HCT116 (cell line): ENCODE measurements at regions not wholly inside any gene's neighbourhood (a gene's known extent, or its start where the extent isn't known, plus 50 kb on each side); places are given as distances from the start of the nearest gene placed in this dataset.

ENCODE experiments used
- ATAC-seq: fragments of 200-7000 bp; cut with Tn5 transposase; 2 replicates; pipeline ENCODE4 v1.9.1; 2020; ENCODE audit warnings: mild to moderate bottlenecking, moderate library complexity
- BruUV-seq: library from RNA; stranded (reverse); fragments of 400-500 nt; replicated peaks from 2 replicates; lab custom pipeline; 2021; lab: Mats Ljungman, UMichigan
- CTCF ChIA-PET: fragments of 300-600 bp; sonication (Branson Sonifier 250); formaldehyde crosslinking; loops from one replicate; lab custom pipeline; 2021; ENCODE audit warnings: antibody characterized with exemption; lab: Charles Lee
- POLR2A ChIA-PET: fragments of 300-600, 350-600 bp; sonication (Branson Sonifier 250); formaldehyde crosslinking; loops from one replicate; lab custom pipeline; 2021; ENCODE audit warnings: antibody characterized with exemption; lab: Charles Lee
- RAD21 ChIA-PET, 2 experiments: fragments of 300-600 bp; sonication (Branson Sonifier 250); formaldehyde crosslinking; loops; one replicate each; lab custom pipeline; 2023; ENCODE audit warnings: low total read pairs in 2 of 2; ENCODE audit not compliant: uncharacterized antibody in 2 of 2, unreplicated experiment in 2 of 2, low non-redundant PET in 1 of 2; lab: Charles Lee
- DNase-seq: peaks from one replicate; pipeline ENCODE4 v3.0.0-alpha.2; 2010; ENCODE audit warnings: low read depth, low spot score
- H2AFZ ChIP-seq: fragments of 200-600 bp; shearing (Covaris generic), sonication (generic); 2 replicates; pipeline ENCODE4 v1.6.1; 2017; ENCODE audit warnings: low read depth, mixed run types, mixed read lengths, antibody characterized with exemption, low read length; ENCODE audit not compliant: poor library complexity, severe bottlenecking
- H3K27ac ChIP-seq: 2 replicates; pipeline ENCODE4 v1.5.1; 2012; ENCODE audit warnings: low read depth, low read length
- H3K27me3 ChIP-seq: fragments of 200-600 bp; sonication (generic); 2 replicates; pipeline ENCODE4 v1.6.1; 2016; ENCODE audit warnings: mixed run types, low read length, mixed read lengths; ENCODE audit not compliant: insufficient read depth
- H3K36me3 ChIP-seq, 2 experiments: fragments of 200-500 bp in 1 of 2; fragments of 200-600 bp in 1 of 2; sonication (Bioruptor generic) in 1 of 2; sonication (generic) in 1 of 2; 2 replicates each; pipeline versions ENCODE4 v1.5.1 to v1.6.1; 2014 to 2016; ENCODE audit warnings: low read length in 2 of 2, inconsistent platforms in 1 of 2, mixed read lengths in 1 of 2, mixed run types in 1 of 2; ENCODE audit not compliant: insufficient read depth in 2 of 2, control insufficient read depth in 1 of 2
- H3K4me1 ChIP-seq, 2 experiments: fragments of 200-600 bp in 1 of 2; sonication (generic) in 1 of 2; 2 replicates each; pipeline versions ENCODE4 v1.5.1 to v1.6.1; 2012 to 2017; ENCODE audit warnings: low read length in 2 of 2, inconsistent platforms in 1 of 2, mild to moderate bottlenecking in 1 of 2, mixed read lengths in 1 of 2, mixed run types in 1 of 2, moderate library complexity in 1 of 2; ENCODE audit not compliant: insufficient read depth in 2 of 2, control insufficient read depth in 1 of 2
- H3K4me2 ChIP-seq: fragments of 200-600 bp; sonication (generic); 2 replicates; pipeline ENCODE4 v1.6.1; 2017; ENCODE audit warnings: mixed run types, low read length, mixed read lengths
- H3K4me3 ChIP-seq, 2 experiments: fragments of 200-600 bp in 1 of 2; sonication (generic) in 1 of 2; replicated peaks in 1 of 2; 2 replicates each; pipeline ENCODE4 v1.5.1; 2011 to 2016; ENCODE audit warnings: low read length in 2 of 2, control low read depth in 1 of 2, low read depth in 1 of 2, mild to moderate bottlenecking in 1 of 2, mixed read lengths in 1 of 2, mixed run types in 1 of 2
- H3K79me2 ChIP-seq: fragments of 200-600 bp; sonication (generic); 2 replicates; pipeline ENCODE4 v1.6.1; 2017; ENCODE audit warnings: mild to moderate bottlenecking, mixed run types, low read length, moderate library complexity, mixed read lengths; ENCODE audit not compliant: insufficient read depth
- H3K9ac ChIP-seq: fragments of 200-600 bp; sonication (generic); 2 replicates; pipeline ENCODE4 v1.6.1; 2016; ENCODE audit warnings: low read length, mixed read lengths
- H3K9me2 ChIP-seq: fragments of 200-600 bp; sonication (generic), shearing (Covaris generic); 2 replicates; pipeline ENCODE4 v1.6.1; 2017; ENCODE audit warnings: mixed run types, mild to moderate bottlenecking, moderate library complexity; ENCODE audit not compliant: insufficient read depth
- H3K9me3 ChIP-seq, 2 experiments: fragments of 200-500 bp in 1 of 2; fragments of 200-600 bp in 1 of 2; sonication (Bioruptor generic) in 1 of 2; sonication (generic) in 1 of 2; 2 replicates each; pipeline ENCODE4 v1.6.1; 2014 to 2017; ENCODE audit warnings: low read length in 2 of 2, mixed read lengths in 2 of 2, inconsistent platforms in 1 of 2, low read depth in 1 of 2, mild to moderate bottlenecking in 1 of 2, mixed run types in 1 of 2, moderate library complexity in 1 of 2; ENCODE audit not compliant: control insufficient read depth in 1 of 2, insufficient read depth in 1 of 2
- H4K20me1 ChIP-seq: fragments of 200-600 bp; sonication (generic), shearing (Covaris generic); 2 replicates; pipeline ENCODE4 v1.6.1; 2017; ENCODE audit warnings: mixed run types, mild to moderate bottlenecking, moderate library complexity; ENCODE audit not compliant: insufficient read depth
- CBX3 ChIP-seq: IDR thresholded peaks from 2 replicates; pipeline ENCODE4 v1.6.1; 2012; ENCODE audit warnings: low read depth
- CEBPB ChIP-seq: IDR thresholded peaks from 2 replicates; pipeline ENCODE4 v1.6.1; 2012; ENCODE audit warnings: low read depth
- CTCF ChIP-seq, 3 experiments: fragments of 200-600 bp in 1 of 3; sonication (generic) in 1 of 3; IDR thresholded peaks in 2 of 3; conservative IDR thresholded peaks in 1 of 3; 2 replicates each; pipeline ENCODE4 v1.5.1; 2012 to 2017; ENCODE audit warnings: low read depth in 2 of 3, low read length in 2 of 3, antibody characterized with exemption in 1 of 3, borderline replicate concordance in 1 of 3, control low read depth in 1 of 3, mild to moderate bottlenecking in 1 of 3, mixed read lengths in 1 of 3, mixed run types in 1 of 3, moderate library complexity in 1 of 3; ENCODE audit not compliant: insufficient read depth in 1 of 3
- ELF1 ChIP-seq: IDR thresholded peaks from 2 replicates; pipeline ENCODE4 v1.6.1; 2012; ENCODE audit warnings: low read depth, borderline replicate concordance
- EZH2phosphoT487 ChIP-seq: fragments of 200-600 bp; IDR thresholded peaks from 2 replicates; pipeline ENCODE4 v1.6.1; 2018; ENCODE audit warnings: antibody characterized with exemption, borderline replicate concordance
- FOSL1 ChIP-seq: IDR thresholded peaks from 2 replicates; pipeline ENCODE4 v1.6.1; 2012; ENCODE audit warnings: low read depth
- JUND ChIP-seq: IDR thresholded peaks from 2 replicates; pipeline ENCODE4 v1.6.1; 2012
- POLR2A ChIP-seq: IDR thresholded peaks from 2 replicates; pipeline ENCODE4 v1.7.0; 2011; ENCODE audit warnings: borderline replicate concordance; ENCODE audit not compliant: insufficient read depth, insufficient read length; ENCODE audit errors: extremely low read depth
- RAD21 ChIP-seq: IDR thresholded peaks from 2 replicates; pipeline ENCODE4 v1.6.1; 2012; ENCODE audit warnings: low read depth, mild to moderate bottlenecking
- SIN3A ChIP-seq: IDR thresholded peaks from 2 replicates; pipeline ENCODE4 v1.6.1; 2012; ENCODE audit warnings: low read depth
- SP1 ChIP-seq: IDR thresholded peaks from 2 replicates; pipeline ENCODE4 v1.6.1; 2012; ENCODE audit warnings: low read depth
- SRF ChIP-seq: IDR thresholded peaks from 2 replicates; pipeline ENCODE4 v1.6.1; 2012; ENCODE audit warnings: low read depth
- TCF7L2 ChIP-seq: IDR thresholded peaks from 2 replicates; pipeline ENCODE4 v1.7.0; 2011; ENCODE audit warnings: borderline replicate concordance, inconsistent platforms; ENCODE audit not compliant: insufficient read depth, insufficient read length; ENCODE audit errors: extremely low read depth
- ZFX ChIP-seq: fragments of 450-650 bp; IDR thresholded peaks from 2 replicates; pipeline ENCODE4 v1.6.1; 2017
- intact Hi-C: fragments of 100-400 bp; cut with micrococcal nuclease; formaldehyde crosslinking; loops from 2 replicates; pipeline ENCODE4 v1.10.0; 2022
- TF ChIP-seq, protein P1 (sequence below): IDR thresholded peaks from 2 replicates; pipeline ENCODE4 v1.6.1; 2012

DNA sequence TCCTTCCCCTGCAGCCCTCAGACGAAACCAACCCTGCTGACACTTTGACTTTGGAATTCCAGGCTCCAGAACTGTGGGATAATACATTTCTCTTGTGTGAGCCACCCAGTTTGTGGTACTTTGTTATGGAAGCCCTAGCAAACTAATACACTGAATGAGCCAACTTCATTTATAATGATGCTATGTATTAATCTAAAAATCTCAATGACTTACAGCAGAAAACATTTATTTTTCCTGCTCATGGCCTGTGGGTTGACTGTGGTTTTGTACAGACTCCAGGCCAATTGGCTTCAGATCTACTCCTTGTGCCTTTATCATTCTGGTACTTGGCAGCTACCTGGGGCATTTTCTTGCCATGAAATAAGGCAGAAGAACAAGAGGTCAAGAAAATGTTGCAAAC, 152.4 kb downstream of the EBLN2 start:
- Histone ChIP-seq H3K27ac (no peak overlapping the region), H3K27me3 (peaks cover 30% of the 10 kb centered on the region), H3K36me3 (no peaks in the 10 kb centered on the region), H3K4me2 (no peak overlapping the region), H4K20me1 (no peaks in the 10 kb centered on the region), H3K9ac (no peak overlapping the region), H3K9me3 (no peaks in the 10 kb centered on the region), H3K4me3 (no peak overlapping the region), H3K9me2 (no peaks in the 10 kb centered on the region), H3K4me1 (no peaks in the 10 kb centered on the region), H2AFZ (no peak overlapping the region), H3K79me2 (no peaks in the 10 kb centered on the region)
- no peak for ATAC-seq
- intact Hi-C loops, result no loop called here
- ChIA-PET POLR2A (no interaction called here), CTCF (no interaction called here), RAD21 (no interaction called here)
- no peak for DNase-seq
- BruUV-seq, result no TSS peak
- TF ChIP-seq ZFX (no peak), EZH2phosphoT487 (no peak), RAD21 (no peak)
- TF ChIP-seq, all 23 proteins: peak for 0

DNA sequence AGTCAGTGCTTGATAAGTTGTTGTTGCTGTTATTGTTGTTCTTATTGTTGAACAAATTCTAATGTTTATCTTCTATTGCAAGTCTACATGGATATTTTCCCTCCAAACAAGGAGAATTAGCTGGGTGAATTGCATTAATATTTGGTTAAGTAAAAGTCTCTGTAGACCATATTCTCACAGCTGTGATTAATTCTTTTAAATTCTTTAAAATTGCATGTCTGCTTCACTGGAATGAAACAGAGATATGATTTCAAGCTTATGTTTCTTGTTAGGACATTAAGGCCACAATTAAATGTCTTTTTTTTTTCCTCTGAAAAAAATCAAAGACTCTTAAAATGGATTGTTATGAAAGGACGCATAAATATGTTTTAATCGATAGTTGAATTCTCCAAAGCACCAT, 153.4 kb downstream of the EBLN2 start:
- TF ChIP-seq POLR2A (no peak), CEBPB (no peak)
- TF ChIP-seq, all 23 proteins: peak for 0
- Histone ChIP-seq H3K9me2 (no peaks in the 10 kb centered on the region), H3K36me3 (no peaks in the 10 kb centered on the region), H3K9me3 (no peaks in the 10 kb centered on the region), H3K79me2 (no peaks in the 10 kb centered on the region), H3K27me3 (peaks cover 30% of the 10 kb centered on the region), H3K27ac (no peak overlapping the region), H3K4me1 (no peaks in the 10 kb centered on the region), H3K4me3 (no peak overlapping the region), H2AFZ (no peak overlapping the region), H4K20me1 (no peaks in the 10 kb centered on the region), H3K4me2 (no peak overlapping the region), H3K9ac (no peak overlapping the region)
- no TSS peak for BruUV-seq
- intact Hi-C loops, result no loop called here
- ATAC-seq (no peak), DNase-seq (no peak)
- POLR2A ChIA-PET, result no interaction called here
- CTCF ChIA-PET, result no interaction called here
- RAD21 ChIA-PET, result no interaction called here

DNA sequence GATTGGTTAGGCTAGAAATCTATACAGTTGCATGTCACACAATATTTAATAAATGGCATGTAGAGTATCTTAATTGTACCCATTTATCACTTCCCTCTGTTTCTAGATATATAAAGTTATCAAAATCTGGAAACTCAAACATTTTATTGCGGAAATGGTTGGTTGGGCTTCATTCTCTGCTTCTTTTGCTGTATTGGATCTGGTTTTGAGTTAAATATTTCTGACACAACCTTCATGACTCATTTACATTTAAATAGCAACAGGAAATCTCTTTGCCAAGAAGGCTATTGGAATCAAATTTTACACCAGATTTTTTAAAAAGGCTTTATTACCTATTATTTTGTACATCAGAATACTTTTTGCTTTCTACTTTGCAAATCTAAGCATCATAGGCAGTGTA, 153.8 kb downstream of the EBLN2 start:
- no peak overlapping the region for H3K4me3 ChIP-seq
- ChIA-PET POLR2A (no interaction called here), RAD21 (no interaction called here), CTCF (no interaction called here)
- DNase-seq (no peak), ATAC-seq (no peak)
- no peak overlapping the region for H3K4me2 ChIP-seq
- H3K27me3 ChIP-seq, result peaks cover 28% of the 10 kb centered on the region
- no peaks in the 10 kb centered on the region for H3K36me3 ChIP-seq
- no peaks in the 10 kb centered on the region for H3K4me1 ChIP-seq
- no peaks in the 10 kb centered on the region for H3K79me2 ChIP-seq
- H3K9ac ChIP-seq, result no peak overlapping the region
- H3K27ac ChIP-seq, result no peak overlapping the region
- no TSS peak for BruUV-seq
- H3K9me2 ChIP-seq, result no peaks in the 10 kb centered on the region
- H4K20me1 ChIP-seq, result no peaks in the 10 kb centered on the region
- intact Hi-C loops, result no loop called here
- no peak overlapping the region for H2AFZ ChIP-seq
- no peaks in the 10 kb centered on the region for H3K9me3 ChIP-seq
- TF ChIP-seq, protein P1, sequence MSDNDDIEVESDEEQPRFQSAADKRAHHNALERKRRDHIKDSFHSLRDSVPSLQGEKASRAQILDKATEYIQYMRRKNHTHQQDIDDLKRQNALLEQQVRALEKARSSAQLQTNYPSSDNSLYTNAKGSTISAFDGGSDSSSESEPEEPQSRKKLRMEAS, result no peak
- no peak for TF ChIP-seq EZH2phosphoT487
- no peak for TF ChIP-seq SRF
- no peak for TF ChIP-seq JUND
- no peak for TF ChIP-seq SP1
- no peak for TF ChIP-seq POLR2A
- no peak for TF ChIP-seq ZFX
- no peak for TF ChIP-seq FOSL1
- no peak for TF ChIP-seq CTCF (IDR thresholded peaks at IDR 0.05 in 2 of 3, conservative IDR thresholded peaks at IDR 0.05 in 1 of 3; ENCODE audit: borderline replicate concordance in 1 of 3, insufficient read depth in 1 of 3, low read depth in 2 of 3, low read length in 2 of 3)
- no peak for TF ChIP-seq ELF1
- no peak for TF ChIP-seq SIN3A
- no peak for TF ChIP-seq CBX3
- TF ChIP-seq TCF7L2, result no peak
